Motor neuron (in vitro differentiated cells): ENCODE measurements at regions not wholly inside any gene's neighbourhood (a gene's known extent, or its start where the extent isn't known, plus 50 kb on each side); places are given as distances from the start of the nearest gene placed in this dataset.

Source experiments
- ATAC-seq, 8 experiments: fragments of 200-7000 bp; cut with Tn5 transposase; replicated peaks in 6 of 8; 2 replicates each; pipeline ENCODE4 v1.8.0; 2021; ENCODE audit warnings: mild to moderate bottlenecking in 8 of 8, moderate library complexity in 8 of 8
- H3K27ac ChIP-seq, 2 donors: fragments of 250-450 bp; sonication (Bioruptor Pico); 2 replicates each; pipeline ENCODE4 v1.9.0; 2021; ENCODE audit warnings: antibody characterized with exemption in 2 of 2, mild to moderate bottlenecking in 2 of 2, moderate library complexity in 1 of 2
- H3K4me1 ChIP-seq, 2 donors: fragments of 250-450 bp; sonication (Bioruptor Pico); replicated peaks in 1 of 2; 2 replicates each; pipeline ENCODE4 v1.6.1; 2021; ENCODE audit warnings: antibody characterized with exemption in 2 of 2, mild to moderate bottlenecking in 2 of 2, moderate library complexity in 1 of 2
- H3K4me3 ChIP-seq, 5 donors: fragments of 250-450 bp; sonication (Bioruptor Pico); 2 replicates each; pipeline ENCODE4 v1.9.0; 2021; ENCODE audit warnings: antibody characterized with exemption in 5 of 5, mild to moderate bottlenecking in 5 of 5, moderate library complexity in 4 of 5
- WGBS, 10 experiments: fragments of 450-650 bp; shearing (Covaris generic); methylation state at CpG; one replicate each; pipeline ENCODE4 v1.0.0; 2022; 5-methylcytosine and 5-hydroxymethylcytosine counted together
- in situ Hi-C, 9 experiments: fragments of 400-800 bp; cut with MboI; loops; one replicate each; pipeline ENCODE4 v1.15.0; 2021; ENCODE audit warnings: low sequenced_read_pairs in 9 of 9, low pct_unique_long_range_greater_than_20kb in 2 of 9; ENCODE audit not compliant: unreplicated experiment in 9 of 9

DNA sequence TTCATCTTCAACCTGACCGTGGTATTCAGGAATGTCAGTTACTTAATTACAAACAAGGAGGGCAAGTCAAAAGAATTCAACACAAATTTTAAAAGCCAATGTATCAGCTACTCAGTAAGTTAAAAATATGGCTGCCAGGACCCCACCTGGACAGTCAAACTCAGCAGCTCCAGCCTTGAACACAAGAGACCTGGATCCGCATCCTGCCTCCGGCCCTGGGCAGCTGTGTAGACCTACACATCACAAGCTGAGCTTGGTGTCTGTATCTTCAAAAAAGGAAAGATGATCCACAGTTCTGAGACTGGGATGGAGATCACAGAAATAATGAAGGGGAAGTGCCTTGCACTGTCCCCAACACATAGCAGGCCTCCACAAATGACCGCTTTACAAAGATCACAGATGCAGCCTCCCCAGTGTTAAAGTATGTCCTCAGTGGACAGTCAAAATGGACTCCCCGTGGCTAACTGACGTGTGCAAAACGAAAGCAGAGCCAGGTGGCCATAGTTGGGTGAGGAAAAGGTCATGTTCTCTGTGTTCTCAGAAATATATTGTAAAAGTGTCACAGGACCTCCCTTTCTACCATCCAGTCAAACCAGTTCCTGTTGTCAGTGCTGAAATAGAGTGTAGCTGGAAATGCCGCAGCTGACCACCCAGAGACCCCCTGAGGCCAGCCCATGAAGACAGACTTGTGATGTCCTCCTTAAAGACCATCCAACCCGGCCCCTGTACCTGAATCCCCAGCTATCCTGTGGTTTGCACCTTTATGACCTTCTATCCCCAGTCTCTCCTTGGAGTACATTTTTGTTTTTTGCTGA lies 168.5 kb upstream of the NSMCE3 start:
- no peak overlapping the region for H3K4me3 ChIP-seq
- H3K27ac ChIP-seq: no peak overlapping the region
- ATAC-seq: no peak
- WGBS, 10 experiments: 23 to 100% (median 74%) methylated on average over 1 to 8 of the region's 9 CpGs; no CpG with 5 or more reads in 1 of the 10 experiments
- H3K4me1 ChIP-seq: peaks cover 14 to 25% of the 10 kb centered on the region in 2 donors
- in situ Hi-C loops: loop anchor here in 1 of 9 experiments (25.0 kb wide), 1 partner anchor 99 kb away; no protein-coding TSS in a partner anchor

GRCh38 chr15:29435811-29436210 lies 166.2 kb upstream of the NSMCE3 start:
- Histone ChIP-seq H3K27ac (no peak overlapping the region), H3K4me3 (no peak overlapping the region), H3K4me1 (peaks cover 14 to 42% of the 10 kb centered on the region in 2 donors)
- peak in 2 of 8 experiments; percentile 47 to 57 for ATAC-seq
- in situ Hi-C loops: loop anchor here in 1 of 9 experiments (25.0 kb wide), 1 partner anchor 101 kb away; no protein-coding TSS in a partner anchor
- 20 to 100% (median 63%) methylated on average over 1 to 3 of the region's 4 CpGs; no CpG with 5 or more reads in 6 of the 10 experiments for WGBS, 10 experiments

DNA sequence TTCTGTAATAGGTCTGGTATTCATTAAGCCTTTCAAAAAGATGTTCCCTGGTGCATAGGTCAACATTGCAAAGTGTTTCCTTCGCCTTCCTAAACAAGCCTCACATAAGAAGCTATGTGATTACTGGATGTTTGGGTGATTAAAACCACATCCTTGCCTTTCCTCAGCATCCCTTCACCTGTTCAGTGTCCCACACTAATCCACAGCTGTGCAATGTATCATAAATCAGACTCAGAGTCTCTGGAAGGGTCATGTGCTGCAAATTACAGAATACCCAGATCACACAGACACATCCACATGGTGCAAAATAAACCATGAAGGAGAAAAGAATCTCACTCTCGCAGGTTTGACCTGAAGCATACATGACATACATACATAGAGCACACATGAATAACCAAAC lies 164.7 kb upstream of the NSMCE3 start:
- 29 to 100% (median 65%) methylated on average over 1 to 2 of the region's 2 CpGs; no CpG with 5 or more reads in 4 of the 10 experiments for WGBS, 10 experiments
- ATAC-seq: peak in 6 of 8 experiments; percentile 48 to 95 (median 86)
- peaks cover 14 to 42% of the 10 kb centered on the region in 2 donors for H3K4me1 ChIP-seq
- in situ Hi-C loops: loop anchor here in 1 of 9 experiments (25.0 kb wide), 1 partner anchor 103 kb away; no protein-coding TSS in a partner anchor
- peak overlapping the region in 1 of 2 donors; percentile 37 for H3K27ac ChIP-seq
- H3K4me3 ChIP-seq: no peak overlapping the region

- 0 to 92% (median 85%) methylated on average over 1 to 6 of the region's 6 CpGs; no CpG with 5 or more reads in 3 of the 10 experiments for WGBS, 10 experiments
- ATAC-seq: peak in 3 of 8 experiments; percentile 37 to 82 (median 55)
- peaks cover 14 to 42% of the 10 kb centered on the region in 2 donors for H3K4me1 ChIP-seq
- in situ Hi-C loops: loop anchor here in 1 of 9 experiments (25.0 kb wide), 1 partner anchor 104 kb away; no protein-coding TSS in a partner anchor
- no peak overlapping the region for H3K4me3 ChIP-seq
- H3K27ac ChIP-seq: peak overlapping the region in 1 of 2 donors; percentile 37
Measured at GRCh38 chr15:29433507-29434248, 164.1 kb upstream of the NSMCE3 start.

DNA sequence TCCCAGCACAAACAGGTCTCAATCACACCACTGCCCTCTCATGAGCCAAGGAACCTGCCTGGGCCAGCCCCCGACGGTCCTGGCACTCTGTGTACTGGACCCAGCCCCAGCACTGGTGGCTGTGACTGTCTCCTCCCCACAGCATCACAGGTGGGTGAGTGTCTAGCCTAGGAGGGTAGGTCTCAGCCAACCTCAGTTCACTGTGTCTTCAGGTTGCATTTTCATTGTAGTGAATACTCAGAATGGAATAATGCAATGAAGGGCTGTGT lies 163.4 kb upstream of the NSMCE3 start:
- in situ Hi-C loops: loop anchor here in 1 of 9 experiments (25.0 kb wide), 1 partner anchor 104 kb away; no protein-coding TSS in a partner anchor

DNA sequence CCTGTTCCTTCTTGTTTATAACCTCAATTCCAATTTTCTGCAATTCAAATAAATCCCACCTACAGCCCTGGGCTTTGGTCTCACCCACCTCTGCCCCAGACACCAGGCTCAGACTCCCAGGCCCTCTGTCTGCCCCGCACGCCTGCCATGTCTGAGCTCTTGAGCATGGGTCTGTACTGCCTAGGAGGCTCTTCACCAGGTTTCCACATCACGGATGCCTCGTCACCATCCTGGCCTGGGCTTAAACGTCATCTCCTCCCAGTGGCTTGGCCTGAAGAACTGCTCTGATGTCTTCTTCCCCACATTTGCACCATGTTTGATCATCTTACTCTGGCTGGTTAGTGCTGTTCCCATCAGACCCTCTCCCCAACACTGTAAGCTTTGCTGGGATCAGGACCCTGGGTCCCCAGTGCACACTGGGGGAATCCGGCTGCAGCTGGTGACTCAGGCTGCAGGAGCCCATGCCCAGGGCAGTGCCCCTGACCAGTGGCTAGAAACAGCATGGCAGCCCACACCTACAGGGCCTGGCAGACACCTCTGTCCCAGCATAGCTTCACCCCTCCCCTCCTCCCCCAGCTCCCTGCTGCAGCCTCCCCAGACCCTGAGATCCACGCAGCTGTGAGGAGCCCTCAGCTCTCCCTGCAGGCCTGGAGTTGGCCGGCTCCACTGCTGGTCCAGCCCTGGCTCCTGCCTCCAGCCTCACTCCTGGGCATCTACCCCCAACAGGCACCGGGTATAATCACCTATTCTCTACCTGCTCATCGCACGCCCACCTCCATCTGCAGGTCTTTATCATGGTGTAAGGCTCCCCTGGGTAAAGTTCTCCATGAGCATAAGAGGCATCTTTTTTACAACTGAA lies 162.8 kb upstream of the NSMCE3 start:
- no peak overlapping the region for H3K4me3 ChIP-seq
- in situ Hi-C loops: loop anchor here in 1 of 9 experiments (25.0 kb wide), 1 partner anchor 105 kb away; no protein-coding TSS in a partner anchor
- ATAC-seq: peak in 3 of 8 experiments; percentile 15 to 31 (median 16)
- H3K27ac ChIP-seq: no peak overlapping the region
- peaks cover 14 to 41% of the 10 kb centered on the region in 2 donors for H3K4me1 ChIP-seq
- WGBS, 10 experiments: 0 to 100% (median 75%) methylated on average over 1 to 5 of the region's 11 CpGs; no CpG with 5 or more reads in 5 of the 10 experiments

More for the DNA sequence above, 163.4 kb upstream of the NSMCE3 start:
- Histone ChIP-seq H3K4me3 (no peak overlapping the region), H3K4me1 (peaks cover 14 to 42% of the 10 kb centered on the region in 2 donors), H3K27ac (no peak overlapping the region)
- ATAC-seq: no peak
- 79 to 100% methylated on average over 1 to 2 of the region's 2 CpGs; no CpG with 5 or more reads in 8 of the 10 experiments for WGBS, 10 experiments

GRCh38 chr15:29430831-29431230 lies 161.2 kb upstream of the NSMCE3 start:
- 49 to 100% (median 83%) methylated on average over 1 to 8 of the region's 10 CpGs; no CpG with 5 or more reads in 1 of the 10 experiments for WGBS, 10 experiments
- Histone ChIP-seq H3K27ac (no peak overlapping the region), H3K4me3 (no peak overlapping the region), H3K4me1 (peaks cover 14 to 37% of the 10 kb centered on the region in 2 donors)
- in situ Hi-C loops: loop anchor here in 1 of 9 experiments (25.0 kb wide), 1 partner anchor 106 kb away; no protein-coding TSS in a partner anchor
- ATAC-seq: no peak

- no peak for ATAC-seq
- Histone ChIP-seq H3K27ac (no peak overlapping the region), H3K4me1 (peaks cover 14 to 37% of the 10 kb centered on the region in 2 donors), H3K4me3 (no peak overlapping the region)
- in situ Hi-C loops: loop anchor here in 1 of 9 experiments (25.0 kb wide), 1 partner anchor 107 kb away; no protein-coding TSS in a partner anchor
- 0 to 100% (median 100%) methylated on average over 1 to 3 of the region's 4 CpGs; no CpG with 5 or more reads in 5 of the 10 experiments for WGBS, 10 experiments
Measured at GRCh38 chr15:29430124-29430523, 160.5 kb upstream of the NSMCE3 start.

- H3K27ac ChIP-seq: no peak overlapping the region
- no peak overlapping the region for H3K4me3 ChIP-seq
- no peak for ATAC-seq
- in situ Hi-C loops: loop anchor here in 1 of 9 experiments (25.0 kb wide), 1 partner anchor 108 kb away; no protein-coding TSS in a partner anchor
- 29 to 100% (median 86%) methylated on average over 2 to 13 of the region's 13 CpGs; no CpG with 5 or more reads in 3 of the 10 experiments for WGBS, 10 experiments
- peaks cover 12 to 32% of the 10 kb centered on the region in 2 donors for H3K4me1 ChIP-seq
Measured at GRCh38 chr15:29429584-29429983, 160.0 kb upstream of the NSMCE3 start.

GRCh38 chr15:29428925-29429573 lies 159.4 kb upstream of the NSMCE3 start:
- in situ Hi-C loops: loop anchor here in 1 of 9 experiments (25.0 kb wide), 1 partner anchor 108 kb away; no protein-coding TSS in a partner anchor
- no peak for ATAC-seq
- no peak overlapping the region for H3K27ac ChIP-seq
- peaks cover 7 to 26% of the 10 kb centered on the region in 2 donors for H3K4me1 ChIP-seq
- no peak overlapping the region for H3K4me3 ChIP-seq
- 5 to 97% (median 70%) methylated on average over 2 to 7 of the region's 7 CpGs; no CpG with 5 or more reads in 2 of the 10 experiments for WGBS, 10 experiments

- no peaks in the 10 kb centered on the region for H3K4me1 ChIP-seq
- in situ Hi-C loops: loop anchor here in 1 of 9 experiments (25.0 kb wide), 1 partner anchor 111 kb away; no protein-coding TSS in a partner anchor
Measured at GRCh38 chr15:29425864-29426263, 156.2 kb upstream of the NSMCE3 start.

More at GRCh38 chr15:29425864-29426263, 156.2 kb upstream of the NSMCE3 start:
- Histone ChIP-seq H3K27ac (no peak overlapping the region), H3K4me3 (no peak overlapping the region)
- no peak for ATAC-seq
